Left ventricle myocardium inferior (tissue), 1 donor: ENCODE measurements at regions not wholly inside any gene's neighbourhood (a gene's known extent, or its start where the extent isn't known, plus 50 kb on each side); places are given as distances from the start of the nearest gene placed in this dataset.

ENCODE experiments used
- DNase-seq: peaks from one replicate; pipeline ENCODE4 v3.0.0-alpha.2; 2020
- H3K27ac ChIP-seq: fragments of 200-600 bp; replicated peaks from 2 replicates; pipeline ENCODE4 v1.8.0; 2021
- H3K27me3 ChIP-seq: fragments of 200-600 bp; 2 replicates; pipeline ENCODE4 v1.8.0; 2021; ENCODE audit warnings: low read depth
- H3K36me3 ChIP-seq: fragments of 200-600 bp; 2 replicates; pipeline ENCODE4 v1.8.0; 2021
- H3K4me1 ChIP-seq: fragments of 200-600 bp; 2 replicates; pipeline ENCODE4 v1.8.0; 2021
- H3K4me3 ChIP-seq: fragments of 200-600 bp; 2 replicates; pipeline ENCODE4 v1.8.0; 2021; ENCODE audit warnings: mild to moderate bottlenecking, moderate library complexity
- H3K9me3 ChIP-seq: fragments of 200-600 bp; replicated peaks from 2 replicates; pipeline ENCODE4 v1.8.0; 2021
- CTCF ChIP-seq: fragments of 200-600 bp; IDR thresholded peaks from 2 replicates; pipeline ENCODE4 v1.8.0; 2021; ENCODE audit warnings: antibody characterized with exemption, mild to moderate bottlenecking, borderline replicate concordance
- intact Hi-C: fragments of 100-400 bp; cut with micrococcal nuclease; formaldehyde crosslinking; loops from one replicate; pipeline ENCODE4 v1.11.0; 2022
- donor health status: DM: no; HTN: yes; CAD: no; lungs with severe emphysema.

DNA sequence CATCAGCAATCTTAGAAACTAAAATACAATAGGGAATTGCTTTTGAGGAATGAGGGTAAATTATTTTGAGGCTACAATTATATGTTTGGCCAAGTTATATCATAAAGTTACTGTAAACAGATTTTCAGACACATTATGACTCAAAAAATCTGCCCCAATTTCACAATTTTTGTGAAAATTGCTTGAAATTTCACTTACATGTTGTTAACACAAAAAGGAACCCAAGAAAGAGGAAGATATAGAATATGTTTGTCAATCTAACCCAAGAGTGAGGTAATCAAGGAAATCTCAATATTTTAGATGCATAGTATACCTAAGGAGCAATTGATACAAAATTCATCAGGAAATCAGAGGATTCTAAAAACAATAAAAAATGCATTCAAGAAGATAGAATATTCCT lies 73.9 kb upstream of the FNDC3A start:
- no peak for TF ChIP-seq CTCF
- intact Hi-C loops, result no loop called here
- H3K4me1 ChIP-seq, result no peaks in the 10 kb centered on the region
- H3K27me3 ChIP-seq, result peaks cover 17% of the 10 kb centered on the region
- no peak overlapping the region for H3K4me3 ChIP-seq
- no peak overlapping the region for H3K27ac ChIP-seq
- H3K9me3 ChIP-seq, result no peaks in the 10 kb centered on the region
- H3K36me3 ChIP-seq, result no peaks in the 10 kb centered on the region
- no peak for DNase-seq

DNA sequence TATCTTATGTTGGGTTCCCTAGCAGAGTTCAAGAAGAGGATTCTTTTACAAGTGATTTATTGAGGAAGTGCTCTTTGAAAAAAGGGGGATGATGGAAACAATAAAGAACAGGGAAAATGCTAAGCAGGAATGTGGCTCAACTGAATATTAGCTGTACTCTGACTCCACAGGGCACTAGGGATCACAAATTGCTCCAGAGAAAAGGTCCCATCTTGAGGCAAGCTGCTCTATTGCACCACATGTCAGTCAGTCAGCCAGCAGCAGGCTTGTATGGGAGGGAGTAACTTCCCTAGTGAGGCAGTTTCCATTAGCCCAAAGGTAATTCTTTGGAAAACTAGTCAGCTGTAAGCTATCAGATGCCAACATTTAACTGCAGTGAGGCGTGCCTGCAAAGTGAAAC lies 73.3 kb upstream of the FNDC3A start:
- H3K27ac ChIP-seq, result no peak overlapping the region
- H3K4me3 ChIP-seq, result no peak overlapping the region
- peaks cover 17% of the 10 kb centered on the region for H3K27me3 ChIP-seq
- H3K4me1 ChIP-seq, result no peaks in the 10 kb centered on the region
- H3K9me3 ChIP-seq, result no peaks in the 10 kb centered on the region
- no peak for DNase-seq
- TF ChIP-seq CTCF, result no peak
- intact Hi-C loops, result no loop called here
- H3K36me3 ChIP-seq, result no peaks in the 10 kb centered on the region

DNA sequence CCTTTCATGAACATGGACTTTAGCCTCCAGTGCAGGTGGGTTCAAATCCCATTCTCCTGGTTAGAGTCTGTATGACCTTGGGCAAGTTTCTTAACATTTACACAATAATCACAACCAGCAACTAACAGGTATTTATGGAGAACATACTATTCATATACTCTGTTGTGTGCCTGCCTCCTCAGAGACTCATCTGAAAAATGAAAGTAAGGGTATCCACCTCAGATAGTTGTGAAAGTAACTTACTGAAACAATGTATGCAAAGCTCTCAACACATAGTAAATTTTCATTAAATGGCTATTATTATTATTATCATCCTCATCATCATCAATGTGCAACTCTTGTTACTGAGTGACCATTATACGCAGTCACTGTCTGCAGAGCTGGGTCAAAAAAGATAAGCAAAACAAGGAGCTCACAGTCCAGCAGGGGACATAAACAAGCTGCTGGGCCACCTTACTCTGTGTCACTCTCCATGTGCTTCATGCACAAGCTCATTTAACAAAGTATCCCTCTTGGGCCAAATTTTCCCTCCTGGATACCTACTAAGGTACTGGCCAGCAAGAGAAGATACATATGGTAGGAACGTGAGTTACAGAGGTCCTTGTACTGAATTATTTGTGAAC lies 70.9 kb upstream of the FNDC3A start:
- no peaks in the 10 kb centered on the region for H3K4me1 ChIP-seq
- TF ChIP-seq CTCF, result no peak
- H3K4me3 ChIP-seq, result no peak overlapping the region
- intact Hi-C loops, result no loop called here
- no peak overlapping the region for H3K27ac ChIP-seq
- no peaks in the 10 kb centered on the region for H3K36me3 ChIP-seq
- no peaks in the 10 kb centered on the region for H3K9me3 ChIP-seq
- H3K27me3 ChIP-seq, result peaks cover 6% of the 10 kb centered on the region
- DNase-seq, result no peak

- no peak overlapping the region for H3K27ac ChIP-seq
- no peaks in the 10 kb centered on the region for H3K4me1 ChIP-seq
- no peak for TF ChIP-seq CTCF
- H3K4me3 ChIP-seq, result no peak overlapping the region
- intact Hi-C loops, result no loop called here
- no peaks in the 10 kb centered on the region for H3K27me3 ChIP-seq
- H3K9me3 ChIP-seq, result no peaks in the 10 kb centered on the region
- DNase-seq, result no peak
- H3K36me3 ChIP-seq, result no peaks in the 10 kb centered on the region
Measured at GRCh38 chr13:48906200-48906599, 69.5 kb upstream of the FNDC3A start.

DNA sequence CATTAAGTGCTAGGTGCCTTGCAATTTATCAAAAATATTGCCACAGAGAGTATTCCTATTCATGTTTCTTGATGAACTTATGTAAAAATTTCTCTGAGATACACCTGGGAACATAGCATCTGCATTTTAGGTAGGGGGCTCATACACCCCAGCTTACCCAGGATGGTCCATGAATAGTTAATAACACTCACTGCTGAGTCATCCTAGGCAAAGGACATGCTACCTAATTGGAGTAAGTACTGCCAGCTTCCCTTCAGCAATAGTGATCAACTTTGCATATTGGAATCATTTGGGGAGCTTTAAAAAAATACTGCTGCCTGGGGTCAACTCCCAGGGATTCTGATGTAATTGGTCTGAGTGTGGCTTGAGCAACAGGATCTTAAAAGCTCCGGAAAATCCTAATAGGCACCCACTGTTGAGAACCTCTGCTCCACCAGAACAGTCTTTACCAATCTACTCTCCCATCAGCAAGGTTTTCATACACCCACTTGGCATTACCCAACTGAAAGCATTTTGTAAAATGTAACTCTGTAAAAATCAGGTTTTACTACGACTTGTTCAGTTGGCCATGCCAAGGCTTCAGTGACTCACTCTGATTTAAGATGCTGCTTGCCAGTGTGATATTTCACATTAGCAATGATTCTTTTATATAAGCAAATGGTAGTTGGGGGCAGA lies 67.2 kb upstream of the FNDC3A start:
- no peak overlapping the region for H3K27ac ChIP-seq
- H3K9me3 ChIP-seq, result no peaks in the 10 kb centered on the region
- no peaks in the 10 kb centered on the region for H3K27me3 ChIP-seq
- DNase-seq, result no peak
- H3K36me3 ChIP-seq, result no peaks in the 10 kb centered on the region
- H3K4me3 ChIP-seq, result no peak overlapping the region
- H3K4me1 ChIP-seq, result no peaks in the 10 kb centered on the region
- intact Hi-C loops, result no loop called here
- TF ChIP-seq CTCF, result no peak
